ENCODE measurements at regions not wholly inside any gene's neighbourhood (a gene's known extent, or its start where the extent isn't known, plus 50 kb on each side); places are given as distances from the start of the nearest gene placed in this dataset.

GRCh38 chr7:16171928-16172327 is 249.4 kb downstream of the CRPPA start:
- in situ Hi-C loops (cut with HindIII; ENCODE audit: low pct_ligation_motif_present, low sequenced_read_pairs): no loop called here
- TF ChIP-seq CTCF (IDR thresholded peaks at IDR 0.05; ENCODE audit: low read depth, low read length, missing control alignments): no peak
- Histone ChIP-seq H3K27me3 (replicated peaks) (no peaks in the 10 kb centered on the region), H3K4me3 (ENCODE audit: low read depth, low read length) (no peak overlapping the region), H3K27ac (no peak overlapping the region), H3K36me3 (replicated peaks) (no peaks in the 10 kb centered on the region)
- DNase-seq: peak; percentile 26

- no peak overlapping the region for H3K27ac ChIP-seq
- H3K27me3 ChIP-seq (replicated peaks): no peaks in the 10 kb centered on the region
- in situ Hi-C loops (cut with HindIII; ENCODE audit: low pct_ligation_motif_present, low sequenced_read_pairs): no loop called here
- no peak overlapping the region for H3K4me3 ChIP-seq (ENCODE audit: low read depth, low read length)
- DNase-seq: no peak
- no peaks in the 10 kb centered on the region for H3K36me3 ChIP-seq (replicated peaks)
- TF ChIP-seq CTCF (IDR thresholded peaks at IDR 0.05; ENCODE audit: low read depth, low read length, missing control alignments): no peak
These were observed 250.7 kb downstream of the CRPPA start for GRCh38 chr7:16170671-16171070.

- Histone ChIP-seq H3K27ac (no peak overlapping the region), H3K27me3 (replicated peaks) (no peaks in the 10 kb centered on the region), H3K36me3 (replicated peaks) (no peaks in the 10 kb centered on the region), H3K4me3 (ENCODE audit: low read depth, low read length) (no peak overlapping the region)
- no peak for TF ChIP-seq CTCF (IDR thresholded peaks at IDR 0.05; ENCODE audit: low read depth, low read length, missing control alignments)
- DNase-seq: no peak
- in situ Hi-C loops (cut with HindIII; ENCODE audit: low pct_ligation_motif_present, low sequenced_read_pairs): no loop called here
These were observed 251.8 kb downstream of the CRPPA start for GRCh38 chr7:16169537-16169936.

- Histone ChIP-seq H3K27me3 (replicated peaks) (no peaks in the 10 kb centered on the region), H3K4me3 (ENCODE audit: low read depth, low read length) (no peak overlapping the region), H3K27ac (no peak overlapping the region), H3K36me3 (replicated peaks) (no peaks in the 10 kb centered on the region)
- no peak for TF ChIP-seq CTCF (IDR thresholded peaks at IDR 0.05; ENCODE audit: low read depth, low read length, missing control alignments)
- in situ Hi-C loops (cut with HindIII; ENCODE audit: low pct_ligation_motif_present, low sequenced_read_pairs): no loop called here
- DNase-seq: no peak
These were observed 253.8 kb downstream of the CRPPA start for GRCh38 chr7:16167526-16167925.

GRCh38 chr7:16144361-16144760 is 277.0 kb downstream of the CRPPA start:
- Histone ChIP-seq H3K27me3 (replicated peaks) (no peaks in the 10 kb centered on the region), H3K27ac (no peak overlapping the region), H3K4me3 (ENCODE audit: low read depth, low read length) (no peak overlapping the region), H3K36me3 (replicated peaks) (no peaks in the 10 kb centered on the region)
- in situ Hi-C loops (cut with HindIII; ENCODE audit: low pct_ligation_motif_present, low sequenced_read_pairs): no loop called here
- no peak for DNase-seq
- no peak for TF ChIP-seq CTCF (IDR thresholded peaks at IDR 0.05; ENCODE audit: low read depth, low read length, missing control alignments)

- Histone ChIP-seq H3K4me3 (ENCODE audit: low read depth, low read length) (no peak overlapping the region), H3K27ac (no peak overlapping the region), H3K36me3 (replicated peaks) (no peaks in the 10 kb centered on the region), H3K27me3 (replicated peaks) (no peaks in the 10 kb centered on the region)
- no peak for TF ChIP-seq CTCF (IDR thresholded peaks at IDR 0.05; ENCODE audit: low read depth, low read length, missing control alignments)
- no peak for DNase-seq
- in situ Hi-C loops (cut with HindIII; ENCODE audit: low pct_ligation_motif_present, low sequenced_read_pairs): no loop called here
These were observed 283.4 kb downstream of the CRPPA start for GRCh38 chr7:16137944-16138343.
